HCT116 (cell line): ENCODE measurements at regions not wholly inside any gene's neighbourhood (a gene's known extent, or its start where the extent isn't known, plus 50 kb on each side); places are given as distances from the start of the nearest gene placed in this dataset.

Experiments used
- ATAC-seq: fragments of 200-7000 bp; cut with Tn5 transposase; 2 replicates; pipeline ENCODE4 v1.9.1; 2020; ENCODE audit warnings: mild to moderate bottlenecking, moderate library complexity
- BruUV-seq: library from RNA; stranded (reverse); fragments of 400-500 nt; replicated peaks from 2 replicates; lab custom pipeline; 2021; lab: Mats Ljungman, UMichigan
- CTCF ChIA-PET: fragments of 300-600 bp; sonication (Branson Sonifier 250); formaldehyde crosslinking; loops from one replicate; lab custom pipeline; 2021; ENCODE audit warnings: antibody characterized with exemption; lab: Charles Lee
- POLR2A ChIA-PET: fragments of 300-600, 350-600 bp; sonication (Branson Sonifier 250); formaldehyde crosslinking; loops from one replicate; lab custom pipeline; 2021; ENCODE audit warnings: antibody characterized with exemption; lab: Charles Lee
- RAD21 ChIA-PET, 2 experiments: fragments of 300-600 bp; sonication (Branson Sonifier 250); formaldehyde crosslinking; loops; one replicate each; lab custom pipeline; 2023; ENCODE audit warnings: low total read pairs in 2 of 2; ENCODE audit not compliant: uncharacterized antibody in 2 of 2, unreplicated experiment in 2 of 2, low non-redundant PET in 1 of 2; lab: Charles Lee
- DNase-seq: peaks from one replicate; pipeline ENCODE4 v3.0.0-alpha.2; 2010; ENCODE audit warnings: low read depth, low spot score
- H2AFZ ChIP-seq: fragments of 200-600 bp; shearing (Covaris generic), sonication (generic); 2 replicates; pipeline ENCODE4 v1.6.1; 2017; ENCODE audit warnings: low read depth, mixed run types, mixed read lengths, antibody characterized with exemption, low read length; ENCODE audit not compliant: poor library complexity, severe bottlenecking
- H3K27ac ChIP-seq: 2 replicates; pipeline ENCODE4 v1.5.1; 2012; ENCODE audit warnings: low read depth, low read length
- H3K27me3 ChIP-seq: fragments of 200-600 bp; sonication (generic); 2 replicates; pipeline ENCODE4 v1.6.1; 2016; ENCODE audit warnings: mixed run types, low read length, mixed read lengths; ENCODE audit not compliant: insufficient read depth
- H3K36me3 ChIP-seq, 2 experiments: fragments of 200-500 bp in 1 of 2; fragments of 200-600 bp in 1 of 2; sonication (Bioruptor generic) in 1 of 2; sonication (generic) in 1 of 2; 2 replicates each; pipeline versions ENCODE4 v1.5.1 to v1.6.1; 2014 to 2016; ENCODE audit warnings: low read length in 2 of 2, inconsistent platforms in 1 of 2, mixed read lengths in 1 of 2, mixed run types in 1 of 2; ENCODE audit not compliant: insufficient read depth in 2 of 2, control insufficient read depth in 1 of 2
- H3K4me1 ChIP-seq, 2 experiments: fragments of 200-600 bp in 1 of 2; sonication (generic) in 1 of 2; 2 replicates each; pipeline versions ENCODE4 v1.5.1 to v1.6.1; 2012 to 2017; ENCODE audit warnings: low read length in 2 of 2, inconsistent platforms in 1 of 2, mild to moderate bottlenecking in 1 of 2, mixed read lengths in 1 of 2, mixed run types in 1 of 2, moderate library complexity in 1 of 2; ENCODE audit not compliant: insufficient read depth in 2 of 2, control insufficient read depth in 1 of 2
- H3K4me2 ChIP-seq: fragments of 200-600 bp; sonication (generic); 2 replicates; pipeline ENCODE4 v1.6.1; 2017; ENCODE audit warnings: mixed run types, low read length, mixed read lengths
- H3K4me3 ChIP-seq, 2 experiments: fragments of 200-600 bp in 1 of 2; sonication (generic) in 1 of 2; replicated peaks in 1 of 2; 2 replicates each; pipeline ENCODE4 v1.5.1; 2011 to 2016; ENCODE audit warnings: low read length in 2 of 2, control low read depth in 1 of 2, low read depth in 1 of 2, mild to moderate bottlenecking in 1 of 2, mixed read lengths in 1 of 2, mixed run types in 1 of 2
- H3K79me2 ChIP-seq: fragments of 200-600 bp; sonication (generic); 2 replicates; pipeline ENCODE4 v1.6.1; 2017; ENCODE audit warnings: mild to moderate bottlenecking, mixed run types, low read length, moderate library complexity, mixed read lengths; ENCODE audit not compliant: insufficient read depth
- H3K9ac ChIP-seq: fragments of 200-600 bp; sonication (generic); 2 replicates; pipeline ENCODE4 v1.6.1; 2016; ENCODE audit warnings: low read length, mixed read lengths
- H3K9me2 ChIP-seq: fragments of 200-600 bp; sonication (generic), shearing (Covaris generic); 2 replicates; pipeline ENCODE4 v1.6.1; 2017; ENCODE audit warnings: mixed run types, mild to moderate bottlenecking, moderate library complexity; ENCODE audit not compliant: insufficient read depth
- H3K9me3 ChIP-seq, 2 experiments: fragments of 200-500 bp in 1 of 2; fragments of 200-600 bp in 1 of 2; sonication (Bioruptor generic) in 1 of 2; sonication (generic) in 1 of 2; 2 replicates each; pipeline ENCODE4 v1.6.1; 2014 to 2017; ENCODE audit warnings: low read length in 2 of 2, mixed read lengths in 2 of 2, inconsistent platforms in 1 of 2, low read depth in 1 of 2, mild to moderate bottlenecking in 1 of 2, mixed run types in 1 of 2, moderate library complexity in 1 of 2; ENCODE audit not compliant: control insufficient read depth in 1 of 2, insufficient read depth in 1 of 2
- H4K20me1 ChIP-seq: fragments of 200-600 bp; sonication (generic), shearing (Covaris generic); 2 replicates; pipeline ENCODE4 v1.6.1; 2017; ENCODE audit warnings: mixed run types, mild to moderate bottlenecking, moderate library complexity; ENCODE audit not compliant: insufficient read depth
- ATF3 ChIP-seq: IDR thresholded peaks from 2 replicates; pipeline ENCODE4 v1.6.1; 2012
- MAX ChIP-seq: IDR thresholded peaks from 2 replicates; pipeline ENCODE4 v1.6.1; 2012
- POLR2A ChIP-seq: IDR thresholded peaks from 2 replicates; pipeline ENCODE4 v1.7.0; 2011; ENCODE audit warnings: borderline replicate concordance; ENCODE audit not compliant: insufficient read depth, insufficient read length; ENCODE audit errors: extremely low read depth
- REST ChIP-seq: IDR thresholded peaks from 2 replicates; pipeline ENCODE4 v1.6.1; 2012; ENCODE audit warnings: low read depth
- SP1 ChIP-seq: IDR thresholded peaks from 2 replicates; pipeline ENCODE4 v1.6.1; 2012; ENCODE audit warnings: low read depth
- TCF7L2 ChIP-seq: IDR thresholded peaks from 2 replicates; pipeline ENCODE4 v1.7.0; 2011; ENCODE audit warnings: borderline replicate concordance, inconsistent platforms; ENCODE audit not compliant: insufficient read depth, insufficient read length; ENCODE audit errors: extremely low read depth
- YY1 ChIP-seq: IDR thresholded peaks from 2 replicates; pipeline ENCODE4 v1.6.1; 2011; ENCODE audit warnings: low read length, low read depth, moderate library complexity, mild to moderate bottlenecking; ENCODE audit not compliant: insufficient replicate concordance; ENCODE audit errors: extremely low read depth
- ZBTB33 ChIP-seq: IDR thresholded peaks from 2 replicates; pipeline ENCODE4 v1.6.1; 2011; ENCODE audit warnings: mild to moderate bottlenecking, low read length, moderate library complexity; ENCODE audit not compliant: insufficient replicate concordance; ENCODE audit errors: extremely low read depth
- ZNF274 ChIP-seq: fragments of 200-500 bp; sonication (Bioruptor generic); IDR thresholded peaks from 2 replicates; pipeline ENCODE4 v1.6.1; 2014; ENCODE audit warnings: mild to moderate bottlenecking, low read depth, low read length, inconsistent platforms
- intact Hi-C: fragments of 100-400 bp; cut with micrococcal nuclease; formaldehyde crosslinking; loops from 2 replicates; pipeline ENCODE4 v1.10.0; 2022

GRCh38 chr1:90826834-90827233 lies 109.7 kb upstream of the BARHL2 start:
- H3K36me3 ChIP-seq = no peaks in the 10 kb centered on the region
- H3K79me2 ChIP-seq = no peaks in the 10 kb centered on the region
- no peak overlapping the region for H3K27ac ChIP-seq
- no peak overlapping the region for H2AFZ ChIP-seq
- TF ChIP-seq MAX (no peak), ZNF274 (no peak), TCF7L2 (no peak), REST (no peak), ATF3 (no peak), ZBTB33 (no peak), YY1 (no peak), SP1 (no peak), POLR2A (no peak)
- TF ChIP-seq, all 23 proteins: peak for 0
- intact Hi-C loops = no loop called here
- H3K27me3 ChIP-seq = peaks cover 9% of the 10 kb centered on the region; the same call in 1 of the 2 replicates
- DNase-seq (no peak), ATAC-seq (no peak)
- ChIA-PET CTCF (no interaction called here), POLR2A (no interaction called here), RAD21 (no interaction called here)
- no peak overlapping the region for H3K4me2 ChIP-seq
- no peaks in the 10 kb centered on the region for H3K9me3 ChIP-seq
- no peaks in the 10 kb centered on the region for H3K9me2 ChIP-seq
- H3K4me1 ChIP-seq = peaks cover 2% of the 10 kb centered on the region in 2 experiments; a peak in 3 of 4 replicates
- H3K9ac ChIP-seq = no peak overlapping the region
- no peaks in the 10 kb centered on the region for H4K20me1 ChIP-seq
- no TSS peak for BruUV-seq
- no peak overlapping the region for H3K4me3 ChIP-seq
